WERI-Rb-1 (cell line): ENCODE measurements at regions not wholly inside any gene's neighbourhood (a gene's known extent, or its start where the extent isn't known, plus 50 kb on each side); places are given as distances from the start of the nearest gene placed in this dataset.
A peak's percentile ranks its signal among the peaks of the same experiment; 100 is the strongest.

Experiments
- DNase-seq: peaks from one replicate; pipeline ENCODE4 v3.0.0-alpha.2; 2020
- H3K27ac ChIP-seq: fragments of 250-450 bp; sonication (Bioruptor Pico); 2 replicates; pipeline ENCODE4 v1.5.1; 2020; ENCODE audit warnings: mild to moderate bottlenecking, moderate library complexity
- H3K27me3 ChIP-seq: fragments of 250-450 bp; sonication (Bioruptor Pico); 2 replicates; pipeline ENCODE4 v1.5.1; 2021; ENCODE audit warnings: mild to moderate bottlenecking, low read depth, moderate library complexity; ENCODE audit not compliant: insufficient read depth, severe bottlenecking
- H3K36me3 ChIP-seq: fragments of 250-450 bp; sonication (Bioruptor Pico); 2 replicates; pipeline ENCODE4 v1.5.1; 2020; ENCODE audit warnings: mild to moderate bottlenecking, moderate library complexity
- H3K4me3 ChIP-seq: 2 replicates; pipeline ENCODE4 v1.5.1; 2011; ENCODE audit warnings: low read depth, mild to moderate bottlenecking, control low read depth, low read length
- H3K9me3 ChIP-seq: fragments of 250-450 bp; sonication (Bioruptor Pico); 2 replicates; pipeline ENCODE4 v1.5.1; 2021; ENCODE audit warnings: mild to moderate bottlenecking, moderate library complexity; ENCODE audit not compliant: severe bottlenecking
- TF ChIP-seq, protein P1 (sequence below): IDR thresholded peaks from 2 replicates; pipeline ENCODE4 v1.5.1; 2011; ENCODE audit warnings: low read depth, mild to moderate bottlenecking, control low read depth, inconsistent platforms, low read length

DNA sequence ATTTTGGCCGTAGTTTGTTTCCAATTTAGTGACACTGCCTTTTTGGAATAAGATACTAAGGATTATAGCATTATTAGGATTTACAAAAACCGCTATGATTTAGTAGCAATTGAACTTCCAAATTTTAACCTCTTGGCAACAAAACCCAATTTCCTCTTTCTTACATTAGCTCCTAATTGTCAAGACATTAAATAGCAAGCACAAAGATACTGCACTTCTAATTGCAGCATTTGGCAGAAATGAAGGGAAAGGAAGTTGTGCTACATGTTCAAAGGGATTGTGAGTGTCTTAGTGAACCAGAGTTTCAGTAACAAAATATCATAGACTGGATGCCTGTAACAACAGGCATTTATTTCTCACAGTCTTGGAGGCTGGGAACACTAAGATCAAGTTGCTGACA lies 99.9 kb downstream of the NUF2 start:
- TF ChIP-seq, protein P1, sequence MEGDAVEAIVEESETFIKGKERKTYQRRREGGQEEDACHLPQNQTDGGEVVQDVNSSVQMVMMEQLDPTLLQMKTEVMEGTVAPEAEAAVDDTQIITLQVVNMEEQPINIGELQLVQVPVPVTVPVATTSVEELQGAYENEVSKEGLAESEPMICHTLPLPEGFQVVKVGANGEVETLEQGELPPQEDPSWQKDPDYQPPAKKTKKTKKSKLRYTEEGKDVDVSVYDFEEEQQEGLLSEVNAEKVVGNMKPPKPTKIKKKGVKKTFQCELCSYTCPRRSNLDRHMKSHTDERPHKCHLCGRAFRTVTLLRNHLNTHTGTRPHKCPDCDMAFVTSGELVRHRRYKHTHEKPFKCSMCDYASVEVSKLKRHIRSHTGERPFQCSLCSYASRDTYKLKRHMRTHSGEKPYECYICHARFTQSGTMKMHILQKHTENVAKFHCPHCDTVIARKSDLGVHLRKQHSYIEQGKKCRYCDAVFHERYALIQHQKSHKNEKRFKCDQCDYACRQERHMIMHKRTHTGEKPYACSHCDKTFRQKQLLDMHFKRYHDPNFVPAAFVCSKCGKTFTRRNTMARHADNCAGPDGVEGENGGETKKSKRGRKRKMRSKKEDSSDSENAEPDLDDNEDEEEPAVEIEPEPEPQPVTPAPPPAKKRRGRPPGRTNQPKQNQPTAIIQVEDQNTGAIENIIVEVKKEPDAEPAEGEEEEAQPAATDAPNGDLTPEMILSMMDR: no peak
- Histone ChIP-seq H3K36me3 (no peaks in the 10 kb centered on the region), H3K9me3 (no peaks in the 10 kb centered on the region), H3K27me3 (no peaks in the 10 kb centered on the region), H3K4me3 (peak overlapping the region; percentile 16), H3K27ac (peak overlapping the region; percentile 74)
- no peak for DNase-seq

DNA sequence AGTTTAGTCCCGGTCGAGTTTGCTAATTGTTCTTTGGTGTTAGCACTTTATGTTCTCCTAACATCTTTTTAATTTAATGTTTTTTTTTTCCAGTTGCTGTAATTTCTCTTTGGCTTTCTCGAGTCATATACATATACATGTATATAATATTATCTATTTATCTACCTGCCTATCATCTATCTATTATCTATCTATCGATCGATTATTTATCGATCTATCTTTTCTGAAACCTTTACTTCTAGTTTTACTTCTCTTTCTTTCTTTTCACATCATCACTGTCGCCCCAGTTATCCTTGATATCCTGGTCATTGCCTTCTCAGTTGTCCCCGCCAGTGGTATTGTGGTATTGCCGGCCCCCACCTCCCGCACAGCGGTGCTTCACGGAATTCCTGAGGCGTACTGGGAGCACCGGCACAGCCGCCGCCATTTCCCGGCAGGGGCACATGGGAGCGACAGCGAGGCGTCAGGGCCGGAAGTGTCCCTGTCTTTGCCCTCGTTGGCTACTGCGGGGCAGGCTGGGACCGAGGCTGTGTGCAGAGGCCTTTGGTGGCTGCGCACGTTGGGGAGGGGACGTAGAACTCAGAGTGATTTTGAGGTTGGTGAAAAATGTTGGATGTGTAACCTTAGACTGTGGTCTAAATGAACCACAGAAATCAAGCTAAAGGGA lies 101.1 kb downstream of the NUF2 start:
- Histone ChIP-seq H3K36me3 (no peaks in the 10 kb centered on the region), H3K27me3 (no peaks in the 10 kb centered on the region), H3K4me3 (no peak overlapping the region), H3K27ac (peak overlapping the region; percentile 74), H3K9me3 (no peaks in the 10 kb centered on the region)
- TF ChIP-seq, protein P1: no peak
- peak; percentile 19 for DNase-seq

DNA sequence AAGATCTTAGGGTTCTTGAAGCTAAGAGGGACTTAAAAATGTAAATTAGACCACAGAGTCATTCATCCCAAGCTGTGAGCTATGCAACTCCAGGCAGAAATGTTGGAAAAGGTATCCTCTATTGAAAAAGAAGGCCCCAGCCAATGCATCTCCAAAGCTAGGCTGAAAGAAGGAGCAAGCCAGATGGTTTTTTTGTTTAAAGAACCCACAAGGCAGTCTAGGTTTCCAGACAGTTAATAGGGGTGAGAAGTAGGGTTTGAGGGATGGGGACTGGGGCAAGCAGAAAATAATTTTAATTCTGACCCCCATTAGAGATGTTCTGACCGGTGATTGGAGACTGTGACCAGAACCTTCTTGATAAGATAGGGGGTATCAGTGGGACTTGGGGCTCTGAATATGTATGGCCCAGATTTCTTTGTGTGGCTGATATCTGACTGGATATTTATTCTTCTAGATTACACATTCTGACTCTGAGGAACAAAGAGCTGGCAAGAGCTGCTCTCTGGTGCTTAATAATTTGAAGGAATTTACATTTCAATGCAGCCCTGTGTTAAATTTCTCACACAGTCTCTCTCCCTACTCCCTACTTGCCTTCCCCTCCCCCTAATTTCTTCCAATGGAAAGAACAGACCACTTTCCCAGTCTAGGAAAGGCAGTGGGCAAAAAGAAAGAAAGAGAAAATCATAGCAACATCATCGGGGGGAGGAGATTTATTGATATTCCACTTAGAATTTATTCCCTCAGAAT lies 104.9 kb downstream of the NUF2 start:
- Histone ChIP-seq H3K27ac (no peak overlapping the region), H3K27me3 (no peaks in the 10 kb centered on the region), H3K9me3 (no peaks in the 10 kb centered on the region), H3K4me3 (no peak overlapping the region), H3K36me3 (no peaks in the 10 kb centered on the region)
- TF ChIP-seq, protein P1: no peak
- DNase-seq: no peak

DNA sequence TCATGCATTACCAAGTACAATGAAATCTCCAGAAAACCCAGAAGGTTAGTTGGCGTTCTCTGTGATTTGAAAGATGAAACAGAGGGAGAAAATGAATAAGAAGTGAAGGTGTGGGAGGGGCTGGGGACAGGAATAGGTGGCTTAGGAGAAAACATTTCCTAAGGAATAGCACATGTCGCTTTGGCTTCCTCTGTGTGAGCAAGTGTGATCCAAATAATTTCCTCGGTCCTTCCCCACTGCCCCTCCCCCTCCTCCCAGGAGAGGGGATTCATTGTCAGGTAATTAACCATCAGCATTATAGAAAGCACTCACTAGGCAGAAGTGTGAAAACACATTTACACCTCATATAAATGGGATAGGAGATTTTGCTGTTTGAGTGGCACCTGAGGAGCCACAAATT lies 105.5 kb downstream of the NUF2 start:
- no peaks in the 10 kb centered on the region for H3K27me3 ChIP-seq
- H3K27ac ChIP-seq: no peak overlapping the region
- no peak overlapping the region for H3K4me3 ChIP-seq
- peaks cover 2% of the 10 kb centered on the region for H3K9me3 ChIP-seq
- TF ChIP-seq, protein P1: no peak
- DNase-seq: no peak
- no peaks in the 10 kb centered on the region for H3K36me3 ChIP-seq

DNA sequence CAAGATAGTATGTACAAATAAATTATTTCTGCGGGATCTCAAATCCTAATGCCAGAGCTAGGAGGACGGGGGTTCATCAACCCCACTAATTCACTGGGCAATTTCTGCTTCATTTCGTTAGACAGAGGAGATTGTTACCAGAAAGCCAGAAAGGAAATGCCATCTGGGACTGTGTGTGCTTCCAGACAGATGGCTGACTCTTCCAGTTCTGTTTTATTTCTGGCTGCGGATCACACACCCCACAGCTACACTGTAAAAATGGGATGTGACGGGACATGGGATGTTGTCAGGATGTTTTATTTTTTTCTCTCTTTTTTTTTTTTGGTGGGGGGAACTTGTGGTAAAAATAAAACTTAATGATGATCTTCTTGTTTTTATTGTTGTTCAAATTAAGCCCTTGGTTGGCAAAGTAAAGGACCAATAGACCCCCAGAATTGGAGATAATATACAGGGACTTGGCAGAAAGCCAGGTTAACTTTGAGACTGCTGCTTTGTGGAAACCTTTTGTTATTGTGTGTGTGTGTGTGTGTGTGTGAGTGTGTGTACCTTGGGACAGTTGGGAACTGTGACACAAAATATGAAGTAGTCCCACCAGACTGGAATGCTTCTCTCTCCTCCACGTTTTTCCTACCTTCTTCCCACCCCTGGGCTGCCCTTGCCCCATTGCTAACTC lies 114.5 kb downstream of the NUF2 start:
- TF ChIP-seq, protein P1: no peak
- no peaks in the 10 kb centered on the region for H3K36me3 ChIP-seq
- DNase-seq: no peak
- no peaks in the 10 kb centered on the region for H3K27me3 ChIP-seq
- no peak overlapping the region for H3K4me3 ChIP-seq
- H3K27ac ChIP-seq: no peak overlapping the region
- peaks cover 4% of the 10 kb centered on the region for H3K9me3 ChIP-seq
